ENCODE measurements at regions not wholly inside any gene's neighbourhood (a gene's known extent, or its start where the extent isn't known, plus 50 kb on each side); places are given as distances from the start of the nearest gene placed in this dataset.

DNA sequence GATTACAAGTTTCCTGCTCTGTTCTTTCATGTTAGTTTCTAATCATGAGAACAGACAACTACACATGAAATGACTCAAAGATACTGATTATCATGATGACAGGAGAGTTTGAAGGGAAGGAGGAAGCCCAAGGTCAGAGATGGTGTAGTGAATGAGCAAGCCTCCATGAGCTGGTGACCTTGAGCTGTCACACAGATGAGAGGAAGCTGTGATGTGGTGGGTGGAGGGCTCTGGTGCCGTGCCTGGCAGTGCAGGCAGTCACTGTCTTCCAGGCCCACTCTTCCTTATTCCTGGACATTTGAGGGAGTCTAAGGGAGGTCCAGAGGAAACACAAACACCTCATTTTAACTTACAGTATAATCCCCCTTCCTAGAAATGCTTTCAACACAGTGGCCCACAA lies 133.4 kb upstream of the ROPN1 start:
- intact Hi-C loops (cut with micrococcal nuclease): no loop called here
- POLR2A ChIA-PET: no interaction called here
- Mint-ChIP-seq H3K4me1 (ENCODE audit: low read depth) (no peaks in the 10 kb centered on the region), H3K36me3 (no peaks in the 10 kb centered on the region), H3K9me3 (no peaks in the 10 kb centered on the region), H3K4me3 (no peak overlapping the region), H3K27ac (no peak overlapping the region), H3K27me3 (peaks cover 12% of the 10 kb centered on the region)
- DNase-seq: no peak
- CTCF ChIA-PET: no interaction called here

GRCh38 chr3:124126436-124127023 lies 134.6 kb upstream of the ROPN1 start:
- Mint-ChIP-seq H3K27ac (no peak overlapping the region), H3K9me3 (no peaks in the 10 kb centered on the region), H3K4me1 (ENCODE audit: low read depth) (no peaks in the 10 kb centered on the region), H3K27me3 (peaks cover 11% of the 10 kb centered on the region), H3K4me3 (no peak overlapping the region), H3K36me3 (no peaks in the 10 kb centered on the region)
- no peak for DNase-seq
- CTCF ChIA-PET: no interaction called here
- POLR2A ChIA-PET: no interaction called here
- intact Hi-C loops (cut with micrococcal nuclease): no loop called here

DNA sequence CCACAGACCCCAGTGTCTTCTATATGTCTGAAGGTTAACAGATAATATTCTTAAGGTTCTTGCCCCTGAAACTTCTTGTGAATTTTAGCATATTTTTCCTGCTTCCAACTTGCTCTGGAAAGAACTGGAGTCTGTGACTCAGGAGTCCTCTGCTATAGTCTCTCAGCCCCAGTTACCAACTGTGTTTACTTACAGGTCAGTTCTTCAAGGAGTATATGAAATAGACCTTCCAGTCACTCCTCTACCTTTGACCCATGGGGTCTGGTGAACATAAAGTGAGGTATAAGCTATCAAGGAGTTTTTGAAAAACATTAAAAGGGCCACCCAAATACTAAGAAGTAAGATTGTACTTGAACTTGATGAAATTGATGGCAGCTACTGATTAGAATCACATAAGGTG lies 139.2 kb upstream of the ROPN1 start:
- Mint-ChIP-seq H3K27me3 (peaks cover 10% of the 10 kb centered on the region), H3K4me1 (ENCODE audit: low read depth) (no peaks in the 10 kb centered on the region), H3K36me3 (no peaks in the 10 kb centered on the region), H3K4me3 (no peak overlapping the region), H3K27ac (no peak overlapping the region), H3K9me3 (no peaks in the 10 kb centered on the region)
- ChIA-PET CTCF (no interaction called here), POLR2A (no interaction called here)
- no peak for DNase-seq
- intact Hi-C loops (cut with micrococcal nuclease): no loop called here

DNA sequence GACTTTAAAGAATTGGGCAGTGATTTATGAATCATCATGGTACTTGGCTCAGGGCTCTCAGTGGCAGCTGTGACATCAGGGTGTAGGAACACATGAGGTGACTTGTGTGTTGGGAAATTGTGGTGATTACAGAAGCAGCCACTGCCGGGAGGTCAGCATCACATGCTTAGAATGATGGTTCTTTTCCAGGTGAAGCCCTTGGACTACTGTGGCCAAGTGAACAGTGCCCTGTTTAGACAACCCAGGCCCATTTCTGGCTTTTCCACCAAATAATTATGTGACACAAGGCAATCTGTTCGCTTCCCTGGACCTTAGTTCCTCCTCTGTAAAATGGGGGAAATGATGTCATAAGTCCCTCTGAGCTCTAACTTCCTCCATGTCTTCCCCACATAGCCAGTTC lies 139.7 kb upstream of the ROPN1 start:
- Mint-ChIP-seq H3K36me3 (no peaks in the 10 kb centered on the region), H3K4me3 (no peak overlapping the region), H3K9me3 (no peaks in the 10 kb centered on the region), H3K27me3 (peaks cover 10% of the 10 kb centered on the region), H3K4me1 (ENCODE audit: low read depth) (no peaks in the 10 kb centered on the region), H3K27ac (no peak overlapping the region)
- intact Hi-C loops (cut with micrococcal nuclease): no loop called here
- ChIA-PET CTCF (no interaction called here), POLR2A (no interaction called here)
- no peak for DNase-seq

GRCh38 chr3:124132813-124133212 lies 140.9 kb upstream of the ROPN1 start:
- DNase-seq: no peak
- ChIA-PET POLR2A (no interaction called here), CTCF (no interaction called here)
- H3K9me3 Mint-ChIP-seq: no peaks in the 10 kb centered on the region
- intact Hi-C loops (cut with micrococcal nuclease): no loop called here
- no peak overlapping the region for H3K4me3 Mint-ChIP-seq
- H3K27ac Mint-ChIP-seq: no peak overlapping the region
- no peaks in the 10 kb centered on the region for H3K4me1 Mint-ChIP-seq (ENCODE audit: low read depth)
- H3K27me3 Mint-ChIP-seq: peaks cover 12% of the 10 kb centered on the region
- H3K36me3 Mint-ChIP-seq: no peaks in the 10 kb centered on the region

GRCh38 chr3:124133366-124133940 lies 141.5 kb upstream of the ROPN1 start:
- POLR2A ChIA-PET: no interaction called here

DNA sequence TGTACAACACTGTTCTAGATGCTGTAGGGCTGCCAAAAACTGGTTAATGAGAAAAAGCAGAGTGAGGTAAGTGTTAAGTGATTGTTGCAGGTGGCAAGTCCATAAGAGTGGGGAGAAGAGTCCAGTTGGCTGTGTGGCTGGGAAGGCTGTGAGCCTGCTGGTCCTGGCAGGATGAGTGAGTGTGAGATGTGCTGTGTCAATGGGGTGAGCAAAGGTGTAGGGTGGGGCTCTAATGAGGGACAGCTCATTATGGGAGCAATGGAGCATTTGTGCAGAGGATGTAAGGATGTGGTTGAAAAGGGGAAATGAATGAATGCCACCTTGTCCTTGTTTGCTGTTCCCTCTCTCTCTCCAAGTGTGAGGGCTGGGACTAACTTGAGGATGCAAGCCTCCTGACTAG lies 145.3 kb upstream of the ROPN1 start:
- Mint-ChIP-seq H3K36me3 (no peaks in the 10 kb centered on the region), H3K4me1 (ENCODE audit: low read depth) (no peaks in the 10 kb centered on the region), H3K27me3 (peaks cover 9% of the 10 kb centered on the region), H3K9me3 (no peaks in the 10 kb centered on the region), H3K27ac (no peak overlapping the region), H3K4me3 (no peak overlapping the region)
- ChIA-PET POLR2A (no interaction called here), CTCF (no interaction called here)
- intact Hi-C loops (cut with micrococcal nuclease): no loop called here
- DNase-seq: no peak

More at GRCh38 chr3:124133366-124133940, 141.5 kb upstream of the ROPN1 start:
- Mint-ChIP-seq H3K4me1 (ENCODE audit: low read depth) (no peaks in the 10 kb centered on the region), H3K4me3 (no peak overlapping the region), H3K27me3 (peaks cover 12% of the 10 kb centered on the region), H3K9me3 (no peaks in the 10 kb centered on the region), H3K36me3 (no peaks in the 10 kb centered on the region), H3K27ac (no peak overlapping the region)
- no peak for DNase-seq
- intact Hi-C loops (cut with micrococcal nuclease): no loop called here
- CTCF ChIA-PET: no interaction called here

GRCh38 chr3:124138148-124138547 lies 146.2 kb upstream of the ROPN1 start:
- POLR2A ChIA-PET: no interaction called here
- H3K36me3 Mint-ChIP-seq: no peaks in the 10 kb centered on the region
- no peaks in the 10 kb centered on the region for H3K9me3 Mint-ChIP-seq
- no peak for DNase-seq
- no peaks in the 10 kb centered on the region for H3K4me1 Mint-ChIP-seq (ENCODE audit: low read depth)
- H3K4me3 Mint-ChIP-seq: no peak overlapping the region
- H3K27me3 Mint-ChIP-seq: peaks cover 6% of the 10 kb centered on the region
- no peak overlapping the region for H3K27ac Mint-ChIP-seq
- intact Hi-C loops (cut with micrococcal nuclease): no loop called here
- CTCF ChIA-PET: no interaction called here

DNA sequence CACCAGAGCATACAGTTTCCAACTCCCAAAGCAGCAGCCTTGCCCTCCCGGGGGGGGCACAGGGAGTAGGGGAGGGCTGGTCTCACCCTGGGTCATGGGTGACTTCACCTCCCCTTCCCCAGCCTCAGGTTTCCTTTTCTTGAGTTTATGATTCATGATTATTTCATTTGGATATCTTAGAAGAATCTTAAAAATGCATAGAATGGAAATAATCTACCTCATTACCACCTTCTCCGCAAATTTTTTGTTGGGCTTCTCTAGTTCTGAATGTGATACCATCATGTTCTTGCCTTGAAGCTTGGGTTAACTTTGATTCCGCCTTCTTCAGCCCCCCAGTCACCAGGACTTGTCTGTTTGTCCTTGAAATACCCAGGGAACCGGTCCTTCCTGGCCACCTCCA lies 148.8 kb upstream of the ROPN1 start:
- no peaks in the 10 kb centered on the region for H3K36me3 Mint-ChIP-seq
- peaks cover 2% of the 10 kb centered on the region for H3K27me3 Mint-ChIP-seq
- no peak for DNase-seq
- H3K4me1 Mint-ChIP-seq (ENCODE audit: low read depth): no peaks in the 10 kb centered on the region
- POLR2A ChIA-PET: no interaction called here
- intact Hi-C loops (cut with micrococcal nuclease): no loop called here
- CTCF ChIA-PET: no interaction called here
- H3K9me3 Mint-ChIP-seq: no peaks in the 10 kb centered on the region
- H3K4me3 Mint-ChIP-seq: no peak overlapping the region
- no peak overlapping the region for H3K27ac Mint-ChIP-seq

GRCh38 chr3:124142389-124142970 lies 150.6 kb upstream of the ROPN1 start:
- Mint-ChIP-seq H3K4me1 (ENCODE audit: low read depth) (no peaks in the 10 kb centered on the region), H3K27ac (no peak overlapping the region), H3K36me3 (no peaks in the 10 kb centered on the region), H3K4me3 (no peak overlapping the region), H3K27me3 (no peaks in the 10 kb centered on the region), H3K9me3 (no peaks in the 10 kb centered on the region)
- CTCF ChIA-PET: no interaction called here
- POLR2A ChIA-PET: no interaction called here
- intact Hi-C loops (cut with micrococcal nuclease): no loop called here
- DNase-seq: no peak

DNA sequence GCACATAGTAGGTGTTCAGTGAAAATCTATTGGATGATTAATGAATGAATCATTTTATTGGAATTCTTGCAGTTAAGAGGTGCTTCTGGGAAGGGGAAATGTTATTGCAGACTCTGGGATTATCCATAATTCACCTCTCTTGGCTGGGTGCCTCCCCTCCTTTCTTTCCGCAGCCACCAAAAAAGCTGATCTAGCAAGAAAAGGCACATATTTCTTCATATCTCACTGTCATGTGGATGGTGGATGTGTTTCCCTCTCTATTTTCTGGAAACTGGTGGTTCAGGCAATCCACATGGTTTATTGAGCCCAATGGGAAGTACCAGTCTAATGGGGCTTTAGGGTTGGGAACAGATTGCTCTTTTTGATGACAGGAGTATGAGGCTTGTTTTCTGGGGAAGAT lies 151.1 kb upstream of the ROPN1 start:
- no peak for DNase-seq
- Mint-ChIP-seq H3K27me3 (no peaks in the 10 kb centered on the region), H3K27ac (no peak overlapping the region), H3K4me1 (ENCODE audit: low read depth) (no peaks in the 10 kb centered on the region), H3K4me3 (no peak overlapping the region), H3K36me3 (no peaks in the 10 kb centered on the region), H3K9me3 (no peaks in the 10 kb centered on the region)
- ChIA-PET POLR2A (no interaction called here), CTCF (no interaction called here)
- intact Hi-C loops (cut with micrococcal nuclease): no loop called here

GRCh38 chr3:124144035-124144814 lies 152.3 kb upstream of the ROPN1 start:
- H3K4me3 Mint-ChIP-seq: no peak overlapping the region
- no peaks in the 10 kb centered on the region for H3K27me3 Mint-ChIP-seq
- H3K27ac Mint-ChIP-seq: no peak overlapping the region
- CTCF ChIA-PET: no interaction called here
- no peaks in the 10 kb centered on the region for H3K4me1 Mint-ChIP-seq (ENCODE audit: low read depth)
- H3K9me3 Mint-ChIP-seq: no peaks in the 10 kb centered on the region
- no peaks in the 10 kb centered on the region for H3K36me3 Mint-ChIP-seq
- POLR2A ChIA-PET: no interaction called here
- intact Hi-C loops (cut with micrococcal nuclease): no loop called here
- no peak for DNase-seq

- H3K9me3 Mint-ChIP-seq: no peaks in the 10 kb centered on the region
- H3K27ac Mint-ChIP-seq: no peak overlapping the region
- no peaks in the 10 kb centered on the region for H3K27me3 Mint-ChIP-seq
- intact Hi-C loops (cut with micrococcal nuclease): no loop called here
- no peak overlapping the region for H3K4me3 Mint-ChIP-seq
- CTCF ChIA-PET: no interaction called here
- no peak for DNase-seq
- no peaks in the 10 kb centered on the region for H3K36me3 Mint-ChIP-seq
- POLR2A ChIA-PET: no interaction called here
- H3K4me1 Mint-ChIP-seq (ENCODE audit: low read depth): no peaks in the 10 kb centered on the region
These were observed 155.5 kb upstream of the ROPN1 start for GRCh38 chr3:124147429-124147828.
